ENCODE measurements at regions not wholly inside any gene's neighbourhood (a gene's known extent, or its start where the extent isn't known, plus 50 kb on each side); places are given as distances from the start of the nearest gene placed in this dataset.

DNA sequence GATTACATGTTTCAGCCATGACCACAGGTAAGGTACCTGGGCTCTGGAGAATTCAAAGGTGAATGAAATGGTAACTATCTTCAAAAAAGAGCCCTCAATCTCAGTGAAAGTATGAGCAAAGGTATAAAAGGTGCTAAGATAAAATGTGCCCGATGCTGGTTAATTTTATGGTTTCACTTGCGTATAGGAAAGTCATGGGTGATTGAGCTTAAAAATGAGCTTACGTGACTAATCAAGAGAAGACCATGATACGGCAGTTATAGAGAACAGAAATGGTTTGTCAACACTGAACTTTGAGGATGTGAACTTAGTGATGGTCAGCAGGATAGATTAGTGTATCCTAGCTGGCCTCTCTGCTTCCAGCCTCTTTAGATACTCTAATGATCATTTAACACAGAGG, 320.1 kb downstream of the DEPDC1B start:
- Histone ChIP-seq H3K9me3 (ENCODE audit: control insufficient read depth, insufficient read depth, low read depth, low read length) (no peaks in the 10 kb centered on the region), H3K36me3 (ENCODE audit: control insufficient read depth in 2 of 2, insufficient read depth in 1 of 2, low read length in 2 of 2) (no peaks in the 10 kb centered on the region), H3K4me1 (ENCODE audit: control insufficient read depth, insufficient read depth, low read length) (no peaks in the 10 kb centered on the region), H3K4me3 (ENCODE audit: low read depth, low read length) (no peak overlapping the region), H3K27ac (ENCODE audit: extremely low read depth, low read depth, low read length) (no peak overlapping the region)
- ChIA-PET CTCF (interaction anchor here (1.2 to 4.2 kb wide), 2 partner anchors 84 to 570 kb away, joined by 8 to 21 read pairs; no protein-coding TSS in a partner anchor), POLR2A (no interaction called here)
- no peak for TF ChIP-seq SETDB1 (IDR thresholded peaks at IDR 0.05; ENCODE audit: insufficient read length, low read length)
- TF ChIP-seq ZBTB20 (tag by site-specific recombination; IDR thresholded peaks at IDR 0.05), result no peak
- no peak for TF ChIP-seq ZSCAN16 (tag by site-specific recombination; IDR thresholded peaks at IDR 0.05)
- TF ChIP-seq, protein P1, sequence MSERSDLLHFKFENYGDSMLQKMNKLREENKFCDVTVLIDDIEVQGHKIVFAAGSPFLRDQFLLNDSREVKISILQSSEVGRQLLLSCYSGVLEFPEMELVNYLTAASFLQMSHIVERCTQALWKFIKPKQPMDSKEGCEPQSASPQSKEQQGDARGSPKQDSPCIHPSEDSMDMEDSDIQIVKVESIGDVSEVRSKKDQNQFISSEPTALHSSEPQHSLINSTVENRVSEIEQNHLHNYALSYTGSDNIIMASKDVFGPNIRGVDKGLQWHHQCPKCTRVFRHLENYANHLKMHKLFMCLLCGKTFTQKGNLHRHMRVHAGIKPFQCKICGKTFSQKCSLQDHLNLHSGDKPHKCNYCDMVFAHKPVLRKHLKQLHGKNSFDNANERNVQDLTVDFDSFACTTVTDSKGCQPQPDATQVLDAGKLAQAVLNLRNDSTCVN (tag by site-specific recombination; optimal IDR thresholded peaks at IDR 0.05), result no peak
- no peak for TF ChIP-seq PRDM1 (tag by site-specific recombination; IDR thresholded peaks at IDR 0.05)
- no peak for TF ChIP-seq ZNF548 (tag by site-specific recombination; IDR thresholded peaks at IDR 0.05)
- TF ChIP-seq, protein P2, sequence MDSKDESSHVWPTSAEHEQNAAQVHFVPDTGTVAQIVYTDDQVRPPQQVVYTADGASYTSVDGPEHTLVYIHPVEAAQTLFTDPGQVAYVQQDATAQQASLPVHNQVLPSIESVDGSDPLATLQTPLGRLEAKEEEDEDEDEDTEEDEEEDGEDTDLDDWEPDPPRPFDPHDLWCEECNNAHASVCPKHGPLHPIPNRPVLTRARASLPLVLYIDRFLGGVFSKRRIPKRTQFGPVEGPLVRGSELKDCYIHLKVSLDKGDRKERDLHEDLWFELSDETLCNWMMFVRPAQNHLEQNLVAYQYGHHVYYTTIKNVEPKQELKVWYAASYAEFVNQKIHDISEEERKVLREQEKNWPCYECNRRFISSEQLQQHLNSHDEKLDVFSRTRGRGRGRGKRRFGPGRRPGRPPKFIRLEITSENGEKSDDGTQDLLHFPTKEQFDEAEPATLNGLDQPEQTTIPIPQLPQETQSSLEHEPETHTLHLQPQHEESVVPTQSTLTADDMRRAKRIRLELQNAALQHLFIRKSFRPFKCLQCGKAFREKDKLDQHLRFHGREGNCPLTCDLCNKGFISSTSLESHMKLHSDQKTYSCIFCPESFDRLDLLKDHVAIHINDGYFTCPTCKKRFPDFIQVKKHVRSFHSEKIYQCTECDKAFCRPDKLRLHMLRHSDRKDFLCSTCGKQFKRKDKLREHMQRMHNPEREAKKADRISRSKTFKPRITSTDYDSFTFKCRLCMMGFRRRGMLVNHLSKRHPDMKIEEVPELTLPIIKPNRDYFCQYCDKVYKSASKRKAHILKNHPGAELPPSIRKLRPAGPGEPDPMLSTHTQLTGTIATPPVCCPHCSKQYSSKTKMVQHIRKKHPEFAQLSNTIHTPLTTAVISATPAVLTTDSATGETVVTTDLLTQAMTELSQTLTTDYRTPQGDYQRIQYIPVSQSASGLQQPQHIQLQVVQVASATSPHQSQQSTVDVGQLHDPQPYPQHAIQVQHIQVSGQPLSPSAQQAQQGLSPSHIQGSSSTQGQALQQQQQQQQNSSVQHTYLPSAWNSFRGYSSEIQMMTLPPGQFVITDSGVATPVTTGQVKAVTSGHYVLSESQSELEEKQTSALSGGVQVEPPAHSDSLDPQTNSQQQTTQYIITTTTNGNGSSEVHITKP (tag by site-specific recombination; IDR thresholded peaks at IDR 0.05), result no peak
- no peak for TF ChIP-seq ZNF366 (tag by site-specific recombination; conservative IDR thresholded peaks at IDR 0.05)

DNA sequence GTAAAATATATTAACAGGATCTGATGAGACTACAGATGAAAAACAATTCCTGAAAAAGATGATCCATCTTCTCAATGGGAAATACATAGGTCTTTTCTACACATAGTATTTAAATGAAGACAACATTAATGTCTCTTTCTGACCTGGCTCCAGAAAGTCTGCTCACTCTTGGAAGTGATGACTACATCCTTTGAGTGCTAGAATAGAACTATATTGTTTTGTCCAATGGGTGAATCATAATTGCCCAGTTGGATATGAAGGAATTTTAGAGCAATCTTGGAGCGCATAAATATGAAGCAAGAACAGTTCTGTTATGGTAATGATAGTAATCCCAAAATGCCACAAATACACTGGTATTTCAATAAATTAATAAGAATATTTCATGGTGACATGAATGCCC, 322.1 kb downstream of the DEPDC1B start:
- POLR2A ChIA-PET, result no interaction called here
- Histone ChIP-seq H3K27ac (ENCODE audit: extremely low read depth, low read depth, low read length) (no peak overlapping the region), H3K36me3 (ENCODE audit: control insufficient read depth in 2 of 2, insufficient read depth in 1 of 2, low read length in 2 of 2) (no peaks in the 10 kb centered on the region), H3K9me3 (ENCODE audit: control insufficient read depth, insufficient read depth, low read depth, low read length) (no peaks in the 10 kb centered on the region), H3K4me1 (ENCODE audit: control insufficient read depth, insufficient read depth, low read length) (no peaks in the 10 kb centered on the region), H3K4me3 (ENCODE audit: low read depth, low read length) (no peak overlapping the region)
- CTCF ChIA-PET, result no interaction called here
- TF ChIP-seq HOXD13 (CRISPR knock-in tag; IDR thresholded peaks at IDR 0.05; ENCODE audit: borderline replicate concordance) (no peak), ZNF155 (tag by site-specific recombination; IDR thresholded peaks at IDR 0.05) (no peak), ZNF335 (tag by site-specific recombination; conservative IDR thresholded peaks at IDR 0.05) (no peak), ZNF37A (tag by site-specific recombination; IDR thresholded peaks at IDR 0.05) (no peak), ZNF433 (tag by site-specific recombination; IDR thresholded peaks at IDR 0.05; ENCODE audit: low read depth) (no peak), ZNF76 (tag by site-specific recombination; IDR thresholded peaks at IDR 0.05; ENCODE audit: borderline replicate concordance, low read depth) (no peak), ZNF112 (tag by site-specific recombination; IDR thresholded peaks at IDR 0.05) (no peak), ZBTB1 (tag by site-specific recombination; IDR thresholded peaks at IDR 0.05) (no peak), HOXC10 (CRISPR knock-in tag; IDR thresholded peaks at IDR 0.05) (no peak), ZBTB48 (tag by site-specific recombination; IDR thresholded peaks at IDR 0.05) (no peak), ZNF544 (tag by site-specific recombination; IDR thresholded peaks at IDR 0.05) (no peak), ZNF560 (tag by site-specific recombination; IDR thresholded peaks at IDR 0.05; ENCODE audit: borderline replicate concordance) (no peak), ZNF169 (tag by site-specific recombination; IDR thresholded peaks at IDR 0.05) (no peak)
- TF ChIP-seq, protein P3, sequence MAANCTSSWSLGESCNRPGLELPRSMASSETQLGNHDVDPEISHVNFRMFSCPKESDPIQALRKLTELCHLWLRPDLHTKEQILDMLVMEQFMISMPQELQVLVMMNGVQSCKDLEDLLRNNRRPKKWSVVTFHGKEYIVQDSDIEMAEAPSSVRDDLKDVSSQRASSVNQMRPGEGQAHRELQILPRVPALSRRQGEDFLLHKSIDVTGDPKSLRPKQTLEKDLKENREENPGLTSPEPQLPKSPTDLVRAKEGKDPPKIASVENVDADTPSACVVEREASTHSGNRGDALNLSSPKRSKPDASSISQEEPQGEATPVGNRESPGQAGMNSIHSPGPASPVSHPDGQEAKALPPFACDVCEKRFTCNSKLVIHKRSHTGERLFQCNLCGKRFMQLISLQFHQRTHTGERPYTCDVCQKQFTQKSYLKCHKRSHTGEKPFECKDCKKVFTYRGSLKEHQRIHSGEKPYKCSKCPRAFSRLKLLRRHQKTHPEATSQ (tag by site-specific recombination; IDR thresholded peaks at IDR 0.05), result no peak
- TF ChIP-seq, protein P4, sequence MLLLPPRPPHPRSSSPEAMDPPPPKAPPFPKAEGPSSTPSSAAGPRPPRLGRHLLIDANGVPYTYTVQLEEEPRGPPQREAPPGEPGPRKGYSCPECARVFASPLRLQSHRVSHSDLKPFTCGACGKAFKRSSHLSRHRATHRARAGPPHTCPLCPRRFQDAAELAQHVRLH (tag by site-specific recombination; IDR thresholded peaks at IDR 0.05), result no peak
- TF ChIP-seq, protein P5, sequence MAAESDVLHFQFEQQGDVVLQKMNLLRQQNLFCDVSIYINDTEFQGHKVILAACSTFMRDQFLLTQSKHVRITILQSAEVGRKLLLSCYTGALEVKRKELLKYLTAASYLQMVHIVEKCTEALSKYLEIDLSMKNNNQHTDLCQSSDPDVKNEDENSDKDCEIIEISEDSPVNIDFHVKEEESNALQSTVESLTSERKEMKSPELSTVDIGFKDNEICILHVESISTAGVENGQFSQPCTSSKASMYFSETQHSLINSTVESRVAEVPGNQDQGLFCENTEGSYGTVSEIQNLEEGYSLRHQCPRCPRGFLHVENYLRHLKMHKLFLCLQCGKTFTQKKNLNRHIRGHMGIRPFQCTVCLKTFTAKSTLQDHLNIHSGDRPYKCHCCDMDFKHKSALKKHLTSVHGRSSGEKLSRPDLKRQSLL (tag by site-specific recombination; IDR thresholded peaks at IDR 0.05), result no peak
- TF ChIP-seq, protein P6, sequence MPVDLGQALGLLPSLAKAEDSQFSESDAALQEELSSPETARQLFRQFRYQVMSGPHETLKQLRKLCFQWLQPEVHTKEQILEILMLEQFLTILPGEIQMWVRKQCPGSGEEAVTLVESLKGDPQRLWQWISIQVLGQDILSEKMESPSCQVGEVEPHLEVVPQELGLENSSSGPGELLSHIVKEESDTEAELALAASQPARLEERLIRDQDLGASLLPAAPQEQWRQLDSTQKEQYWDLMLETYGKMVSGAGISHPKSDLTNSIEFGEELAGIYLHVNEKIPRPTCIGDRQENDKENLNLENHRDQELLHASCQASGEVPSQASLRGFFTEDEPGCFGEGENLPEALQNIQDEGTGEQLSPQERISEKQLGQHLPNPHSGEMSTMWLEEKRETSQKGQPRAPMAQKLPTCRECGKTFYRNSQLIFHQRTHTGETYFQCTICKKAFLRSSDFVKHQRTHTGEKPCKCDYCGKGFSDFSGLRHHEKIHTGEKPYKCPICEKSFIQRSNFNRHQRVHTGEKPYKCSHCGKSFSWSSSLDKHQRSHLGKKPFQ (tag by site-specific recombination; IDR thresholded peaks at IDR 0.05), result no peak
